GM10266 (cell line): ENCODE measurements at regions not wholly inside any gene's neighbourhood (a gene's known extent, or its start where the extent isn't known, plus 50 kb on each side); places are given as distances from the start of the nearest gene placed in this dataset.

Source experiments
- DNase-seq: peaks from one replicate; pipeline ENCODE4 v3.0.0; 2012; ENCODE audit errors: extremely low spot score
- TF ChIP-seq, protein P1 (sequence below): IDR thresholded peaks from 2 replicates; pipeline ENCODE4 v1.5.1; 2012; ENCODE audit warnings: mild to moderate bottlenecking, low read depth; ENCODE audit not compliant: control insufficient read depth, insufficient read depth; ENCODE audit errors: missing control alignments

- DNase-seq, result no peak
- TF ChIP-seq, protein P1, sequence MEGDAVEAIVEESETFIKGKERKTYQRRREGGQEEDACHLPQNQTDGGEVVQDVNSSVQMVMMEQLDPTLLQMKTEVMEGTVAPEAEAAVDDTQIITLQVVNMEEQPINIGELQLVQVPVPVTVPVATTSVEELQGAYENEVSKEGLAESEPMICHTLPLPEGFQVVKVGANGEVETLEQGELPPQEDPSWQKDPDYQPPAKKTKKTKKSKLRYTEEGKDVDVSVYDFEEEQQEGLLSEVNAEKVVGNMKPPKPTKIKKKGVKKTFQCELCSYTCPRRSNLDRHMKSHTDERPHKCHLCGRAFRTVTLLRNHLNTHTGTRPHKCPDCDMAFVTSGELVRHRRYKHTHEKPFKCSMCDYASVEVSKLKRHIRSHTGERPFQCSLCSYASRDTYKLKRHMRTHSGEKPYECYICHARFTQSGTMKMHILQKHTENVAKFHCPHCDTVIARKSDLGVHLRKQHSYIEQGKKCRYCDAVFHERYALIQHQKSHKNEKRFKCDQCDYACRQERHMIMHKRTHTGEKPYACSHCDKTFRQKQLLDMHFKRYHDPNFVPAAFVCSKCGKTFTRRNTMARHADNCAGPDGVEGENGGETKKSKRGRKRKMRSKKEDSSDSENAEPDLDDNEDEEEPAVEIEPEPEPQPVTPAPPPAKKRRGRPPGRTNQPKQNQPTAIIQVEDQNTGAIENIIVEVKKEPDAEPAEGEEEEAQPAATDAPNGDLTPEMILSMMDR, result no peak
Measured at GRCh38 chr6:65819152-65819551, 112.1 kb upstream of the EYS start.

- DNase-seq, result no peak
- TF ChIP-seq, protein P1, result no peak
Measured at GRCh38 chr6:65818576-65818975, 111.5 kb upstream of the EYS start.

DNA sequence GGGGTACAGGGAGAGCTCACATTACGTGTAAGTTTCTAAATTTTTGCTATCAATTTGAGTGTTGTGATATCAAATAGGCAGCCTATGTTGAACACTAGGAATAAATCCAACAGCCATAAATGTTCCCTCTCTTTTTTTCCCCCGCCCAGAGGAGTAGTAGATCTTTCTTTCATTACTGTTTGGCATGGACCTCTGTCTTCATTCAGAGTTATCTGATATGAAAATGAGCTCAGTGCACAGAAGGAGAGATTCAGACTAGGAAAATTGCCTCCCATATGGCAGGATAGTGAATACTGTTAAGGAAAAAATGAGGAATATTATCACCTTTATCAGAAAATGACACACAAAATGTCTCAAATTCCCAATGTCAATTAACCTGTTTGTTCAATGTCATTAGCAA is 110.0 kb upstream of the EYS start:
- TF ChIP-seq, protein P1, result no peak
- DNase-seq, result no peak

DNA sequence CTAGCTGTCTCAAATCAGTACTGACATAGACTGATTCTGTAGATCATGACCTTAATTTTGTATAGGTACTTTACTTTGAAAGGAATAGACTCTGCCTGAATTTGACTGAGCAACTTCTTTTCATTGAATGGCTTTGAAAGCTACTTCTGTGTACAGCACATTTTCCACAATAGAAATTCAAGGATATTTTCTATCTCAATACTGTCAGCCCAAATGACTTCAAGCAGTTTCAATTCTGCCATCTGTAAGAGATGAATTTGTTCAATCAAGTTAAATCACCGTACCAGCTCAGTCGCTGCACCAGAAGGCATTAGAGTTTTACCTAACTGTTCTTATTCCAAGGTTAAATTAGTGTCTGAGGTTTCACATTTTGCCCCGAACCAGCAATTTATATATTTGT is 107.0 kb upstream of the EYS start:
- no peak for DNase-seq
- TF ChIP-seq, protein P1, result no peak

DNA sequence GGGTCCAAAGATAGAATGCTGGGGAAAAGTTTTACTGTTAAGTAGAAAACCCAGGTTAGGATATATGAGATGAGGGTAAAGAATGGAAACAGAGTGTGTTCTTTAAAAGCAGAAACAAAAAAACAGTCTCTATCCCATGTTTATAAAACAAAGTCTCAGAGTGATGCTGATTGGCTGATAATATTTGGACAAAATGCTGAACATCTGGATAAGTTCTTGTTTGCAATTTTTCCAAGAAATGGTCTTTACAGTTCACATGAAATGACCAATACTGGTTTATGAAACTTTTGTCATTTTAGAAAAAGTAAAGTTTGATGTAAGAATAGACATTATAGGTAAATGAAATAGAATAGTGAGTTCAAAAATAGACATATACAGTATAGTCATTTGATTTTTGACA is 96.2 kb upstream of the EYS start:
- DNase-seq, result no peak
- TF ChIP-seq, protein P1, result no peak

GRCh38 chr6:65799389-65799788 is 92.4 kb upstream of the EYS start:
- DNase-seq, result no peak
- TF ChIP-seq, protein P1, result no peak

DNA sequence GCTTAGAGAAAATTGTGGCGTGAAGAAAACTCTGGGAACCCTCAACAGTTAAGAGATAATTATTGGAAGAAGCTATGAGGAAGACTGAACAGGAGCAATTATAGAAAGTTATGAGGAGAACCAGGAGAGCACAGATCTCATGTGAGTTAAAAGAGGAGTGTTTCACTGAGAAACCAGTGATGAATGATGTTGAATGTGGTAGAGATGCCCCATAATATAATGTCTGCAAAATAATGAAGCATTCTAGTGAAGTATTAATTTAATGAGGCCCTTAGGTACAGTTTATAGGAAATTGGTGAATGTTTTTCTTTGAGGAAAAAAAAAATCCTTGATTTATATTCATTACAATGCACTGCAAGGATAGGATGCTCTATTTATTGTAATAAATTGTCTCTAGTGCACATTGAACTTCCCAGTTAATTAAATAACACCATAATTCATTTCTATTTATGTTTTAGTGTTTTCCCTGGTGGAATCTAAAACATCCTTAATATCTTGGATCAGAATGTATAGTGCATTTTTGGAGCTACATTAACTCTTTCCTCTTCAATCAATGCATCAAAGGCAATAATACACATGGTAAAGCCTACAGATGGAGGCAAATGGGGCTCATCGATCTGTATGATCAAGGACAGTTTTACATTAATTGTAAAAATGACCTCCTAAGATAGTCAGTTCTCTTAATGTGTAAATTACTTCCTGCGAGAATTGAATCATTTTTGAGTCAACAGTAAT is 91.4 kb upstream of the EYS start:
- DNase-seq, result no peak
- TF ChIP-seq, protein P1, result no peak
